ENCODE measurements at regions not wholly inside any gene's neighbourhood (a gene's known extent, or its start where the extent isn't known, plus 50 kb on each side); places are given as distances from the start of the nearest gene placed in this dataset.

GRCh38 chr3:187843654-187844053, 98.4 kb upstream of the BCL6 start:
- TF ChIP-seq YY1 (IDR thresholded peaks at IDR 0.05; ENCODE audit: insufficient read depth, insufficient read length) (no peak), ZNF274 (IDR thresholded peaks at IDR 0.05; ENCODE audit: low read depth, low read length) (no peak), SUZ12 (IDR thresholded peaks at IDR 0.05; ENCODE audit: extremely low read depth, insufficient read depth, insufficient read length) (no peak)
